GM12874 (cell line): ENCODE measurements at regions not wholly inside any gene's neighbourhood (a gene's known extent, or its start where the extent isn't known, plus 50 kb on each side); places are given as distances from the start of the nearest gene placed in this dataset.

Source experiments
- CTCF ChIP-seq: IDR thresholded peaks from 2 replicates; pipeline ENCODE4 v1.5.1; 2011; ENCODE audit warnings: low read depth, mild to moderate bottlenecking, control low read depth, low read length, moderate library complexity; ENCODE audit not compliant: insufficient read depth

DNA sequence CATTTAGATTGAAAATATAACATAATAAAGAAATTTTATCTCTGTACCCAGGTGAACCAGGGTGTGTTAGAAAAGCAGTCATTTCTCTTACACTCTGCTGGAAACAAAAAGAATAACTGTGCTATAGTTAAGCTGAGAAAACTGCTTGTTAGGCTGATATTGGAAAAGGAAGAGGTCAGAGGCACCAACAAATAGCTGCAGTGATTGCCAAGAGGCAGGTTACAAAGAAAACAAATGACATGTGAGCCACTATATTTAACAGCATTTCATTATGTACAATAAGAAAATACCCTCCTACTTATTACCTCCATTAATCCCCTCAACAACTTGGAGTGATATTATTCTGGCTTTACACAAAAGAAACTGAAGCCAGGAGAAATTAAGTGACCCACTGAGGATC, 607.9 kb upstream of the TLE4 start:
- TF ChIP-seq CTCF = no peak

DNA sequence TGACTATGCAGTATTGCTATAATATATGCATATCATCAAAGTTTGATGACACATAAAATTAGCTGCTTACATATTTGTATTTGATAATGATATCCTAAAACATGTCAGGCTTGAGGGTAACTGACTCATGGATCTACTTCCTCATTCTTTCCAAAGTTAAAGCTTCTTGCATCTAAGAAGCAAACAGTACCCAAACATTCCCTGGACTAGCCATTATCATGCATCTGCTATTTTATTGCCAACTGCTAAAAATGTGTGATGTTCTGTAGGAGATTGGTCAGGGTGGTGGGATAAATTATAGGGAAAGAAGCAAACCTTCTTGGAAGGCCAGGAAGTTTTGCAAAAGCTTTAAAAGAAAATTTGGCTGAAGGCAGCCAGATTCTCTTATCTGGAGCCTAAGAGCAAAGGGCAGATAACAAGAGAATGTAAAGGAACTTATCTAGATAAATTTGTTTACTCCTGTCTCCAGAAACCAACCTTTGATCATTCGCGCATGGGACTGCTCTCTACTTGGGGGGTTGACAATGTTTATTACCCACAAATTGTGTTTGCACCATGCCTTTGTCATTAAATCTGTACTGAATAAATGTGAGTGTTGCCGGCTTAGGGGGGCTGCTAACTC, 604.1 kb upstream of the TLE4 start:
- no peak for TF ChIP-seq CTCF

DNA sequence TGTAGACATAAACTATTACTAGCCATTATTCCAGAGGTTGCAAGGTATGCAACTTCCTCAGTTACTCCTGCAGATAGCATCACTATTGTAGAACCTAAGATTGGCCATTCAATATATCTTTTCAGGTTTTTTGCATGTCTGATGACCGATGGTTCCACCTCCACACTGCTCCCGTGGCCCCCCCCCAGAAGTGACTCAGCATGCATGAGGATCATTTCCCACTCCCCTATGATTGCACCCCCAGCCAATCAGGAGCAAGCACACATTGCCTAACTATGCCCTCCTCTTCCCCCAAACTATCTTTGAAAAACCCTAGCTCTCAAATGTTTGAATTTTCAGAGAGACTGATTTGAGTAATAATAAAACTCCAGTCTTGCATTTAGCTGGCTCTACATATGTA, 601.4 kb upstream of the TLE4 start:
- no peak for TF ChIP-seq CTCF

GRCh38 chr9:78971540-78971939, 600.2 kb upstream of the TLE4 start:
- TF ChIP-seq CTCF = no peak

DNA sequence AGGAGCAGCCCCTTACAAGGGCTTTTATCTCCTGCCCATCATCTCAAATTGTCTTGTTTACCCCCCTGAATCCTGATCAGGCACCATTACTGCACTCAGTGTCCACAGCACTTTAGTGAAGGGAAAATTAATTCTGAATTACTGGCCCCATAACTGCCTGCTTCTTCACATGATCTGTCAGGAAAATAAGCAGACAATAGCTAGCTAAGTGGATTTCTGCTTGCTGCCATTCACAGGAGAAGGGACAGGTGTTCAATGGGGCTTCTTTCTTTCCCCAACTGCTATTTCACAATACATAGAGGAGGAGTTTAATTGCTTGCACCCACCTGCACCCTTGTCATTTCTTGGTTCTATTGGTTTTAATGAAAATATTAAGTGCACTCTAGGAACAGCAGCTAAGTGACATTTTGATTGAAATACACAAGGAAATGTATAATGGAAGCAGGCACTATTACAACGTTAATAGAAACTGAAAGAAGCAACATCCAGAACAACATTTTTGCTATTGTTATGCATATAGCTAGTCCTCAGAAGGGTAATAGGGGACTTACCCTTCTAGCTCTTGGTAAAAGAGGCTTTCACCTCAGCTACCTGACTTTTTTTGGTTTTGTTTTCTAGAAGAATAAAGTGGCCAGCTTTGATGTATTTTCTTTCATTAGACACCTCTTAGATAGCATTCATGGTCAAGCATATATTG, 599.3 kb upstream of the TLE4 start:
- TF ChIP-seq CTCF = no peak

- TF ChIP-seq CTCF = no peak
Measured at GRCh38 chr9:78973907-78974306, 597.9 kb upstream of the TLE4 start.

- no peak for TF ChIP-seq CTCF
Measured at GRCh38 chr9:78982849-78983248, 588.9 kb upstream of the TLE4 start.
